ENCODE measurements at regions not wholly inside any gene's neighbourhood (a gene's known extent, or its start where the extent isn't known, plus 50 kb on each side); places are given as distances from the start of the nearest gene placed in this dataset.

DNA sequence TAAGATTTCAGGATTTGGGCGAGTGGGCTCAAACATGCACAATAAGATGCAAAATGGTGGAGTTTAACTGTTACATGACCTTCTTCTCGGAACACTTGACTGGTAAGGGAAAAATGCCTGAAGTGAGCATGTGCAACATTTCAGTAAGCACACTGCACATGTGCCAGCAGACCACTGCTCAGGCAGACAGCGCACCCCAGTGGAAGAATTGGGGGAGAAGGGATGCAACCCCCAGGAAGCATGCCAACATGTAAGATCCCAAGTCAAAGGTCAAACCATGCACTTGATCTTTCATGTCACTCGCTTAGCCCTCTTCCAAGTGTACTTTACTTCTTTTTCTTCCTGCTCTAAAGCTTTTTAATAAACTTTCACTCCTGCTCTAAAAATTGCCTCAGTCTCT lies 256.3 kb downstream of the CENPC start:
- TF ChIP-seq, protein P1, sequence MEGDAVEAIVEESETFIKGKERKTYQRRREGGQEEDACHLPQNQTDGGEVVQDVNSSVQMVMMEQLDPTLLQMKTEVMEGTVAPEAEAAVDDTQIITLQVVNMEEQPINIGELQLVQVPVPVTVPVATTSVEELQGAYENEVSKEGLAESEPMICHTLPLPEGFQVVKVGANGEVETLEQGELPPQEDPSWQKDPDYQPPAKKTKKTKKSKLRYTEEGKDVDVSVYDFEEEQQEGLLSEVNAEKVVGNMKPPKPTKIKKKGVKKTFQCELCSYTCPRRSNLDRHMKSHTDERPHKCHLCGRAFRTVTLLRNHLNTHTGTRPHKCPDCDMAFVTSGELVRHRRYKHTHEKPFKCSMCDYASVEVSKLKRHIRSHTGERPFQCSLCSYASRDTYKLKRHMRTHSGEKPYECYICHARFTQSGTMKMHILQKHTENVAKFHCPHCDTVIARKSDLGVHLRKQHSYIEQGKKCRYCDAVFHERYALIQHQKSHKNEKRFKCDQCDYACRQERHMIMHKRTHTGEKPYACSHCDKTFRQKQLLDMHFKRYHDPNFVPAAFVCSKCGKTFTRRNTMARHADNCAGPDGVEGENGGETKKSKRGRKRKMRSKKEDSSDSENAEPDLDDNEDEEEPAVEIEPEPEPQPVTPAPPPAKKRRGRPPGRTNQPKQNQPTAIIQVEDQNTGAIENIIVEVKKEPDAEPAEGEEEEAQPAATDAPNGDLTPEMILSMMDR (IDR thresholded peaks at IDR 0.05; ENCODE audit: low read length), result peak; percentile 42
- TF ChIP-seq EZH2 (optimal IDR thresholded peaks at IDR 0.05; ENCODE audit: low read depth, low read length) (no peak), EZH2phosphoT487 (IDR thresholded peaks at IDR 0.05; ENCODE audit: low read length) (no peak)

Data from MM.1S (cell line).